Hematopoietic multipotent progenitor cell treated with erythropoietin and hydrocortisone succinate and interleukin-3 and kit ligand, for 17 days (in vitro differentiated cells): ENCODE measurements at regions not wholly inside any gene's neighbourhood (a gene's known extent, or its start where the extent isn't known, plus 50 kb on each side); places are given as distances from the start of the nearest gene placed in this dataset.

Experiments
- DNase-seq: peaks from one replicate; pipeline ENCODE4 v3.0.0-alpha.2; 2015; ENCODE audit warnings: low spot score

- DNase-seq, result no peak
These were observed 50.1 kb upstream of the ASAP2 start for GRCh38 chr2:9156483-9156882.

- DNase-seq, result no peak
These were observed 52.6 kb upstream of the ASAP2 start for GRCh38 chr2:9154061-9154460.

GRCh38 chr2:9153643-9153980 lies 53.0 kb upstream of the ASAP2 start:
- no peak for DNase-seq

- no peak for DNase-seq
These were observed 53.5 kb upstream of the ASAP2 start for GRCh38 chr2:9152975-9153642.

- no peak for DNase-seq
These were observed 55.7 kb upstream of the ASAP2 start for GRCh38 chr2:9150906-9151305.

- DNase-seq, result no peak
These were observed 56.1 kb upstream of the ASAP2 start for GRCh38 chr2:9150568-9150900.

- DNase-seq, result no peak
These were observed 56.7 kb upstream of the ASAP2 start for GRCh38 chr2:9149726-9150567.

GRCh38 chr2:9149388-9149660 lies 57.3 kb upstream of the ASAP2 start:
- DNase-seq, result no peak

GRCh38 chr2:9146646-9147045 lies 60.0 kb upstream of the ASAP2 start:
- no peak for DNase-seq

- DNase-seq, result no peak
These were observed 60.7 kb upstream of the ASAP2 start for GRCh38 chr2:9145752-9146430.

- no peak for DNase-seq
These were observed 61.4 kb upstream of the ASAP2 start for GRCh38 chr2:9145109-9145751.

- DNase-seq, result no peak
These were observed 62.0 kb upstream of the ASAP2 start for GRCh38 chr2:9144617-9145016.

- DNase-seq, result no peak
These were observed 62.6 kb upstream of the ASAP2 start for GRCh38 chr2:9144046-9144445.

GRCh38 chr2:9143264-9143815 lies 63.3 kb upstream of the ASAP2 start:
- no peak for DNase-seq

GRCh38 chr2:9142551-9143263 lies 63.9 kb upstream of the ASAP2 start:
- DNase-seq, result peak; percentile 67

GRCh38 chr2:9141706-9142460 lies 64.7 kb upstream of the ASAP2 start:
- no peak for DNase-seq

- no peak for DNase-seq
These were observed 65.4 kb upstream of the ASAP2 start for GRCh38 chr2:9141091-9141667.

- DNase-seq, result no peak
These were observed 66.0 kb upstream of the ASAP2 start for GRCh38 chr2:9140645-9141044.

GRCh38 chr2:9139491-9140443 lies 66.8 kb upstream of the ASAP2 start:
- peak; percentile 41 for DNase-seq
